CD4-positive, alpha-beta T cell treated with Interferon alpha-2 for 1 hour (primary cell): ENCODE measurements at regions not wholly inside any gene's neighbourhood (a gene's known extent, or its start where the extent isn't known, plus 50 kb on each side); places are given as distances from the start of the nearest gene placed in this dataset.

Source experiments
- DNase-seq, 2 donors: peaks; one replicate each; pipeline ENCODE4 v3.0.0-alpha.2; 2020 to 2022

- no peak for DNase-seq
Measured at GRCh38 chr2:71919708-71920107, 228.0 kb downstream of the CYP26B1 start.

- no peak for DNase-seq
Measured at GRCh38 chr2:71910277-71910676, 237.4 kb downstream of the CYP26B1 start.

GRCh38 chr2:71908798-71909197, 238.9 kb downstream of the CYP26B1 start:
- DNase-seq, result no peak

- no peak for DNase-seq
Measured at GRCh38 chr2:71907503-71907902, 240.2 kb downstream of the CYP26B1 start.

GRCh38 chr2:71906357-71906973, 241.2 kb downstream of the CYP26B1 start:
- DNase-seq, result no peak

- DNase-seq, result no peak
Measured at GRCh38 chr2:71905205-71905604, 242.5 kb downstream of the CYP26B1 start.

- no peak for DNase-seq
Measured at GRCh38 chr2:71903841-71904240, 243.8 kb downstream of the CYP26B1 start.

- no peak for DNase-seq
Measured at GRCh38 chr2:71901466-71901865, 246.2 kb downstream of the CYP26B1 start.

- DNase-seq, result no peak
Measured at GRCh38 chr2:71898851-71899681, 248.6 kb downstream of the CYP26B1 start.

- no peak for DNase-seq
Measured at GRCh38 chr2:71898375-71898774, 249.3 kb downstream of the CYP26B1 start.

- DNase-seq, result no peak
Measured at GRCh38 chr2:71897836-71898235, 249.8 kb downstream of the CYP26B1 start.

GRCh38 chr2:71897137-71897480, 250.6 kb downstream of the CYP26B1 start:
- no peak for DNase-seq

- no peak for DNase-seq
Measured at GRCh38 chr2:71896385-71897136, 251.1 kb downstream of the CYP26B1 start.

- no peak for DNase-seq
Measured at GRCh38 chr2:71895320-71896161, 252.1 kb downstream of the CYP26B1 start.

- no peak for DNase-seq
Measured at GRCh38 chr2:71894261-71894660, 253.4 kb downstream of the CYP26B1 start.

GRCh38 chr2:71893646-71894045, 254.0 kb downstream of the CYP26B1 start:
- no peak for DNase-seq

- no peak for DNase-seq
Measured at GRCh38 chr2:71892896-71893295, 254.8 kb downstream of the CYP26B1 start.

- no peak for DNase-seq
Measured at GRCh38 chr2:71892423-71892730, 255.3 kb downstream of the CYP26B1 start.

- DNase-seq, result no peak
Measured at GRCh38 chr2:71891719-71892422, 255.8 kb downstream of the CYP26B1 start.

GRCh38 chr2:71891155-71891554, 256.5 kb downstream of the CYP26B1 start:
- no peak for DNase-seq

GRCh38 chr2:71889759-71890684, 257.6 kb downstream of the CYP26B1 start:
- no peak for DNase-seq
